Endothelial cell of umbilical vein (primary cell): ENCODE measurements at regions not wholly inside any gene's neighbourhood (a gene's known extent, or its start where the extent isn't known, plus 50 kb on each side); places are given as distances from the start of the nearest gene placed in this dataset.
"Not testable (repeated sequence)": the region's sequence is repeated elsewhere in the genome, so short reads cannot be mapped to it uniquely, and the experiment has no call there.

ENCODE experiments used
- CTCF ChIP-seq, 2 donors: IDR thresholded peaks; 1 replicate in 1 of 2; 2 replicates in 1 of 2; pipeline ENCODE4 v1.5.1; 2011; ENCODE audit warnings: low read length in 2 of 2, mild to moderate bottlenecking in 2 of 2, moderate library complexity in 2 of 2, control low read depth in 1 of 2, inconsistent platforms in 1 of 2, low read depth in 1 of 2; ENCODE audit not compliant: insufficient read depth in 1 of 2; ENCODE audit errors: extremely low read depth in 1 of 2
- EZH2 ChIP-seq: IDR thresholded peaks from 2 replicates; pipeline ENCODE4 v1.6.1; 2012; ENCODE audit warnings: borderline replicate concordance, low read depth, mild to moderate bottlenecking, moderate library complexity, low read length, inconsistent platforms; ENCODE audit not compliant: severe bottlenecking
- FOS ChIP-seq: IDR thresholded peaks from 2 replicates; pipeline ENCODE4 v1.6.1; 2011; ENCODE audit warnings: mild to moderate bottlenecking, low read length, moderate library complexity, borderline replicate concordance; ENCODE audit not compliant: insufficient read depth
- GATA2 ChIP-seq: IDR thresholded peaks from 2 replicates; pipeline ENCODE4 v1.7.0; 2011; ENCODE audit warnings: low read depth, mild to moderate bottlenecking, moderate library complexity, mixed read lengths, low read length; ENCODE audit not compliant: insufficient read length, insufficient read depth
- JUN ChIP-seq: IDR thresholded peaks from 2 replicates; pipeline ENCODE4 v1.6.1; 2011; ENCODE audit warnings: borderline replicate concordance, low read depth; ENCODE audit not compliant: insufficient read length, insufficient read depth
- MAX ChIP-seq: IDR thresholded peaks from 2 replicates; pipeline ENCODE4 v1.6.1; 2011; ENCODE audit not compliant: insufficient read depth, insufficient read length
- MYC ChIP-seq: IDR thresholded peaks from one replicate; pipeline ENCODE4 v1.6.1; 2011; ENCODE audit warnings: mild to moderate bottlenecking, low read depth, low read length
- POLR2A ChIP-seq: IDR thresholded peaks from 2 replicates; pipeline ENCODE4 v1.6.1; 2012; ENCODE audit warnings: low read depth, mild to moderate bottlenecking, control low read depth, low read length
- POLR2AphosphoS5 ChIP-seq: IDR thresholded peaks from 2 replicates; pipeline ENCODE4 v1.6.1; 2012; ENCODE audit warnings: low read depth, mild to moderate bottlenecking, control low read depth, low read length, moderate library complexity; ENCODE audit not compliant: insufficient read depth

GRCh38 chr10:28994802-28995201, 294.1 kb upstream of the LYZL1 start:
- TF ChIP-seq POLR2A; CTCF (IDR thresholded peaks at IDR 0.05; ENCODE audit: extremely low read depth in 1 of 2, insufficient read depth in 1 of 2, low read depth in 1 of 2, low read length in 2 of 2); POLR2AphosphoS5; EZH2; FOS; MAX; JUN; MYC; GATA2: not testable (repeated sequence)
